ENCODE measurements at regions not wholly inside any gene's neighbourhood (a gene's known extent, or its start where the extent isn't known, plus 50 kb on each side); places are given as distances from the start of the nearest gene placed in this dataset.

DNA sequence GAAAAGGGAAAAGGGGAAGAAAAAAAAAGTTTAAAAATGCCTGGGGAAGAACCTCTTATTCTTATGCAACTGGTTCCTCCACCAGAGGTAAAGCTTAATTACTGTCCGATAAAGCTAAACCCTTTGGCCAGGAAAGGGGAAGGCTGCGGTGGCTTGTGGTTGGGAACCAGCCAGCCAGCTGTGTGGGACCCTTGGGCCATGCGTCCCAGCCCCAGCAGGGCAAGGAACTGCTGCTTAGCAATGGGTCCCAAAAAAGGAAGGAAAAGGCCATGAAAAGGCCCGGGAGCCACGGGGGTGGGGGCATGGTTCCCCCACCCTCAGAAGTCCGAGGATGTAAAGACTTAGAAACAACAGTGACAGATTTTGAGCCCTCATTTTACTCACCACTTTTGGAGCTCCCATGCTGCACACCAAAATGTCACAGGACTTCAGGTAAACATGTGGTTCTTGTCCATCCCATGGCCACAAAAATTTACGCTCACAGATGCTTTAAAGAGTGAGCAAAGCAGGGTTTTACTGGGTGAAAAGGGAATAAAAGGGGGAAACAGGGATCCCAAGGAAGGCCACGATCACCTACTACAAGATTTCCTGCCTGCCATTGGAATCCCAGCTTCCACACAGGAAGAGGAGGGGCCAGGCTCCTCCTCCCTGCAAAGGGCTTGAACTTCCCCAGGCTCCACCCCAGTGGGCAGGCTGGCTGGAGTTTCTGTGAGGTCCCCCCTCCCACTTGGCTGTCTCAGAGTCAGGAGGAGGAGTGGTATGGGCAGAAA lies 1234.7 kb upstream of the GJE1 start:
- TF ChIP-seq, protein P1, sequence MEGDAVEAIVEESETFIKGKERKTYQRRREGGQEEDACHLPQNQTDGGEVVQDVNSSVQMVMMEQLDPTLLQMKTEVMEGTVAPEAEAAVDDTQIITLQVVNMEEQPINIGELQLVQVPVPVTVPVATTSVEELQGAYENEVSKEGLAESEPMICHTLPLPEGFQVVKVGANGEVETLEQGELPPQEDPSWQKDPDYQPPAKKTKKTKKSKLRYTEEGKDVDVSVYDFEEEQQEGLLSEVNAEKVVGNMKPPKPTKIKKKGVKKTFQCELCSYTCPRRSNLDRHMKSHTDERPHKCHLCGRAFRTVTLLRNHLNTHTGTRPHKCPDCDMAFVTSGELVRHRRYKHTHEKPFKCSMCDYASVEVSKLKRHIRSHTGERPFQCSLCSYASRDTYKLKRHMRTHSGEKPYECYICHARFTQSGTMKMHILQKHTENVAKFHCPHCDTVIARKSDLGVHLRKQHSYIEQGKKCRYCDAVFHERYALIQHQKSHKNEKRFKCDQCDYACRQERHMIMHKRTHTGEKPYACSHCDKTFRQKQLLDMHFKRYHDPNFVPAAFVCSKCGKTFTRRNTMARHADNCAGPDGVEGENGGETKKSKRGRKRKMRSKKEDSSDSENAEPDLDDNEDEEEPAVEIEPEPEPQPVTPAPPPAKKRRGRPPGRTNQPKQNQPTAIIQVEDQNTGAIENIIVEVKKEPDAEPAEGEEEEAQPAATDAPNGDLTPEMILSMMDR (IDR thresholded peaks at IDR 0.05) = no peak
- no peak for TF ChIP-seq POLR2A (IDR thresholded peaks at IDR 0.05)
